ENCODE measurements at regions not wholly inside any gene's neighbourhood (a gene's known extent, or its start where the extent isn't known, plus 50 kb on each side); places are given as distances from the start of the nearest gene placed in this dataset.

GRCh38 chr18:46278481-46279465, 174.6 kb downstream of the HAUS1 start:
- TF ChIP-seq POLR2AphosphoS5 (IDR thresholded peaks at IDR 0.05; ENCODE audit: borderline replicate concordance, low read depth, low read length) (no peak), EZH2 (IDR thresholded peaks at IDR 0.05) (no peak)
